Neural progenitor cell (in vitro differentiated cells): ENCODE measurements at regions not wholly inside any gene's neighbourhood (a gene's known extent, or its start where the extent isn't known, plus 50 kb on each side); places are given as distances from the start of the nearest gene placed in this dataset.

Source experiments
- CTCF ChIP-seq: fragments of 200-600 bp; sonication (generic); IDR thresholded peaks from 2 replicates; pipeline ENCODE4 v1.5.1; 2017; ENCODE audit warnings: antibody characterized with exemption, mild to moderate bottlenecking
- EZH2 ChIP-seq: fragments of 200-600 bp; sonication (generic); IDR thresholded peaks from 2 replicates; pipeline ENCODE4 v1.6.1; 2017; ENCODE audit warnings: antibody characterized with exemption, mild to moderate bottlenecking, moderate library complexity
- EZH2phosphoT487 ChIP-seq: fragments of 200-600 bp; sonication (generic); IDR thresholded peaks from 2 replicates; pipeline ENCODE4 v1.6.1; 2017; ENCODE audit warnings: antibody characterized with exemption

- no peak for TF ChIP-seq CTCF
- no peak for TF ChIP-seq EZH2
- no peak for TF ChIP-seq EZH2phosphoT487
Observed at GRCh38 chr10:43957267-43958070, 308.8 kb upstream of the ZNF32 start.
